ENCODE measurements at regions not wholly inside any gene's neighbourhood (a gene's known extent, or its start where the extent isn't known, plus 50 kb on each side); places are given as distances from the start of the nearest gene placed in this dataset.

DNA sequence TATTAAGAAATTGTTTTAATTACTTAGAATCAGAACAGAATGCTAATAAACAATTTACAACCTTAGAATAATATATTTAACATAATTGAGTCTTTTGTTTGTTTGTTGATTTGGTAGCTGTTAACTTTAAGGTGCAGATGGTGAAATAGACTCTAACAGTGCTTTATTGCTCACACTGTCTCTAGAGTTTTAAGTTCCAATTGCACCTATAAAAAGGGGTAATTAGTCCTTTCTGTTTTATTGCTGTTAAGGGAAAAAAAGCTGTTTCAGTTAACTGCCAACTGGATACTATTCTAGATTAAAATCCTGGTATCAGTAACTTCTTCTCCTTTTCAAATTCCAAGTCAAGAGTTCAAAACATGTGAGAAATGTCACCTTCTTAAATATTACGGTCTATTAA is 197.6 kb upstream of the TMPRSS15 start:
- TF ChIP-seq, protein P1, sequence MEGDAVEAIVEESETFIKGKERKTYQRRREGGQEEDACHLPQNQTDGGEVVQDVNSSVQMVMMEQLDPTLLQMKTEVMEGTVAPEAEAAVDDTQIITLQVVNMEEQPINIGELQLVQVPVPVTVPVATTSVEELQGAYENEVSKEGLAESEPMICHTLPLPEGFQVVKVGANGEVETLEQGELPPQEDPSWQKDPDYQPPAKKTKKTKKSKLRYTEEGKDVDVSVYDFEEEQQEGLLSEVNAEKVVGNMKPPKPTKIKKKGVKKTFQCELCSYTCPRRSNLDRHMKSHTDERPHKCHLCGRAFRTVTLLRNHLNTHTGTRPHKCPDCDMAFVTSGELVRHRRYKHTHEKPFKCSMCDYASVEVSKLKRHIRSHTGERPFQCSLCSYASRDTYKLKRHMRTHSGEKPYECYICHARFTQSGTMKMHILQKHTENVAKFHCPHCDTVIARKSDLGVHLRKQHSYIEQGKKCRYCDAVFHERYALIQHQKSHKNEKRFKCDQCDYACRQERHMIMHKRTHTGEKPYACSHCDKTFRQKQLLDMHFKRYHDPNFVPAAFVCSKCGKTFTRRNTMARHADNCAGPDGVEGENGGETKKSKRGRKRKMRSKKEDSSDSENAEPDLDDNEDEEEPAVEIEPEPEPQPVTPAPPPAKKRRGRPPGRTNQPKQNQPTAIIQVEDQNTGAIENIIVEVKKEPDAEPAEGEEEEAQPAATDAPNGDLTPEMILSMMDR (IDR thresholded peaks at IDR 0.05; ENCODE audit: low read length): no peak
- TF ChIP-seq EZH2phosphoT487 (IDR thresholded peaks at IDR 0.05; ENCODE audit: low read length): no peak

Measured in MM.1S (cell line).